A172 (cell line): ENCODE measurements at regions not wholly inside any gene's neighbourhood (a gene's known extent, or its start where the extent isn't known, plus 50 kb on each side); places are given as distances from the start of the nearest gene placed in this dataset.

Experiments
- DNase-seq: peaks from one replicate; pipeline ENCODE4 v3.0.0-alpha.2; 2015; ENCODE audit warnings: low spot score

DNA sequence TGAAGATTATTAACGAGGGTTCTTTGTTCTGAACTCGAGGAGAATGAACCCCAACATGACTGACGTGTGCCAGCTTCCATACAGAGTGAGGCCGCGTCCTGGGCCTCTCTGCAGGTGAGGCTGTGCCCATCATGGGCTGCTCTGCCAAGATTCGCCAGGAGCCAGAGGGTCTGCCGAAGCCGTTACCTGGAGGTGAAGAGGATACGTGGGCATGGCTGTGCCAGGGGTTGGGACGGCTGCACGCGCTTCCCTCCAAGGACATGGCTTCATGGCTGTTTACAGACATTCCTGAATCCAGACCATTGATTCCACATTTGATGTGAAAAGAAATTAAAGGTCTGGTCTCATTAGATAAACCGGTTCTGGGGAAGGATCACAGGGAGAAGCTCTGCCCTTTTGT, 211.4 kb upstream of the SALL3 start:
- no peak for DNase-seq

DNA sequence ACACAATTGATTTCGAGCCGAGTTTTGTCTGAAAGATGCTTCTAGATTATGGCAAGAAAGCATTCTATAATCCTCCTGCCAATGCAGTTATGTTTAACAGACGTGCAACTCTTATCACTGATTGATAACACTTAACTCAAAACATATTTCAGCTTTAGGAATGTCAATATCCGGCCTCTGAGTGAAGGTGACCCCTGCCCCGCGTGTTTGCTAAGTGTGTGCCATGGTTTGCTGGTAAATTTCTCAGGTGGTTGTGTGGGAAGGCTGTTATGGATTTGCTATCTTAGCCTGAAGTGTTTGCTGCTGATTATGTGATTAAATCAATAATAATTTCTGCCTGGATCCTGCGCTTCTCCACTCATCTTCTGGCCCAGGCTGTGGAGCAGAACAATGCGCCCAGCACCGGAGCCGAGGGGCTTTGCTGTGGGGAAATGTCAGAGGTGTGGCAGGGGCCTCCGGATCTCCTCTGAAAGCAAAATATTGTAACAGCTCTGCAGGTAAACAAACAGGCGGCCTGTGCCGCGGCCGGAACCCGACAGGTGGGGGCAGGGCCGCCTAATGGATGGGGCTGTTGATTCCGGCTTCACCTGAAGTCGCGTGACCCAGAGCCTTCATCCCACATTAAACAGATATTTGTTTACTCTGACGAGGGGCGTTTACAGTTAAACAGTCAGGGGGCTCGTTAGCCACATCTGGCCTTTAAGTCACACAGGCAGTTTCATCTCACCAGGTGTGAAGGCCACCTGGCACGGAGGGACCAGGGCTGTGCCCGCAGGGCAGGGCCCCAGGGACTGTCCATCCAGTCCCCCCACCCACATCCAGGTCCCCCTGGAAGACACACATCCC, 210.7 kb upstream of the SALL3 start:
- no peak for DNase-seq

DNA sequence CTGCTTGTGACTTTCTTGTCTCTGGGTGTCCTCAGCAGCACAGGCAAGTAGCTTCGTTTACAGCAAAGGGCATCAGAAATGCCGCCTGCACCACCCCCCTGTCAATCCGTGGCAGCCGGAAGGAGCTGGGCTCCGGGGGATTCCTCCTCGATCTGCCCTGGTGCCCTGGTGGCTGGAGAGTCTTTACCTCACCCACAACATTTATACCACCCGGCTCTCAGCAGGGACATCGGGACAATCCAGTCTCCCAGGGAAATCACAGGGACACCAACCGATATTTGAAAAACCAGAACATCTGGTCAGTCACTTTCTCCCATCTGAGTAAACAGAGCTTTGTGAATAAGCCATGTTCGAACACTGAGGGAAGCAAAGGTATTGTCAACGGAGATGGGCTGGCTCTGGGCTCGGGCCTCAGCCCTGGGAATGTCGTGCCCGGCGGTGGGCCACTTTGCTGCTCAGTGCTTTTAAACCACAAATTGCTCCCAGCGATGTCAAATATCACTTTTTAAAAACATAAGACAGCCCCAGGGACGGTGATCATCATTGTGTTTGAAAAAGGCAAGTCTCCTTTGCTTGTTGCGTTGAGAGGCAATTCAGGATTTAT, 210.0 kb upstream of the SALL3 start:
- no peak for DNase-seq

DNA sequence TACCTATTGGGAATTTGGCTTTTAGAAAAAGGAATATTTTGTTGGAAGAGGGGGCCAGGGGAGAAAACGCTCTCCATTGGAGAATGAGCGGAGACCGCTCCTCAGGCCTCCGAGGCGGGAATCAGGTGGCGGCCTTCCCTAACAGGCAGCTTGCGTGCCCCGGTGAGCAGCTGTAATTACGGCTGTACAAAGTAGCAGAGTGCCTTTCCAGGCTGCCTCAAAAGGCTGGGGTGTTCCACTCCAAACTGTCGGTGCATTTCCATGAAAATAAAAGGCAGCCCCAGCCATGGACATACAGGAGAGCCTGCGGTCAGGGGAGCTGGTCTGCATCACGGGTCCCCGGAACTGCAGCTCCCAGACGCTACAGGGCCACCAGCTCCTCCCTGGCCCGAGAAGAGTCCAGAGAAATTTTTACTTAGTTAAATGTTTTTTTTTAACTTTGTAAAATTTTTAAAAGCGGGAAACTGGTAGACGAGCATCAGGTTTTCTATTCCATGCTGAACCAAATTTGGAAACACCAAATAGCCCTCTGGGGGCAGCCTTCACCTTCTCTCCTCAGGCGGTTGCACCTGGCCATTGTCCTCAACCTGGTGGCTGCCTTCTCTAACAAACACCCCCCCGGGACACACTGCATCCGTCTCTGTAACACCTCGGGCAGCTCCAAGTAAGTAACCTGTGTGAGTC, 209.3 kb upstream of the SALL3 start:
- no peak for DNase-seq

DNA sequence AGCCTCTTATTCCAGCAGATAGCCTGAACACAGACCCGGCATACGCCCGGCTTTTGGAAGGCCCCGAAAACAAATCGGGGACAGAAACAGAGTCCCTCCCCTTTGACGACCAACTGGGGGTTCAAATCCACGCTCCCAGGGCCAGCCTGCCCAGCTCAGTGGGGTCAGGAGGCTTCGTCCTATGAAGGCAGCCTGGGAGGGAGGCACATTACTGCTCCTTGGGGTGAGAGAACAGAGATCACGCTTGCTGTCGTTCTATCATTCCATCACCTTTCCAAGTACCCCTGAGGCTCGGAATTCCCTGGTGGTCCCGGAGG, 208.8 kb upstream of the SALL3 start:
- no peak for DNase-seq

DNA sequence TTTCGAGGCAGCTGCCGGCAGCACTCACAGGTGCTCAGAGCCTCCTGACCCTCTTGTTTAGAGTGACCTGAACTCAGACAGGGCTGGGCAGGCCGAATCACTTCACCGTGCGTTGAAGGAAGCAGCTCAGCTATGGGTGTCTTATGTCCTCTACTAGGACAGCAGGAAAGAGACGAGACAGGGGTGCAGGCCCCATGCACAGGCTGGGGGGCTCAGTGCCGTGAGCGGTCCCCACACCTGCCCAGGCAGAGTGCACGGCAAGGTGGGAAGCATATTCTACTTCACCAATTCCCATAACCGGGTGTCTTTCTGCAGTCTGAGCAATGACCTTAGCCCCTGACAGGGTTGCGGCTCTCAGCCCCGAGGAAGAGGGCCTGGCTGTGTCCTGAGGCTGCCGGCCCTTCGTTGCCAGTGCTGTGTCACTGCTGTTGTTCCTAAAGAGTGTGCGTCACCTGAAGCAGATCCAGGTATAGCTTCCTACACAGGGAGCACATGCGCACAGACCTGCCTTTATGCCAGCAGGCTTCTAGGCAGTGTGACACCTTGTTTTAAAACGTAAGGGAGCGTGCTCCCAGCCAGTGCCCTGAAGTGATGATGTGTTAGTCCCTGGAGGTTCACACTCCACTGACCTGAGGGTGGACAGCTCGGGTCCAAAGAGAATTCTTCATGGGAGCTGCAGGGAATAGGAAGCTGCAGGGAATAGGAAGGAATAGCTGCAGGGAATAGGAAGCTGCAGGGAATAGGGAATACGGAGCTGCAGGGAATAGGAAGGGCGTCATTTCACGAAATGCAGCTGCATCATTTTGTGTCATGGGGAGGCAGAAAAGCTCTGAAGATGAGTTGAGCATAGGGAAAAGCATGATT, 207.9 kb upstream of the SALL3 start:
- no peak for DNase-seq

DNA sequence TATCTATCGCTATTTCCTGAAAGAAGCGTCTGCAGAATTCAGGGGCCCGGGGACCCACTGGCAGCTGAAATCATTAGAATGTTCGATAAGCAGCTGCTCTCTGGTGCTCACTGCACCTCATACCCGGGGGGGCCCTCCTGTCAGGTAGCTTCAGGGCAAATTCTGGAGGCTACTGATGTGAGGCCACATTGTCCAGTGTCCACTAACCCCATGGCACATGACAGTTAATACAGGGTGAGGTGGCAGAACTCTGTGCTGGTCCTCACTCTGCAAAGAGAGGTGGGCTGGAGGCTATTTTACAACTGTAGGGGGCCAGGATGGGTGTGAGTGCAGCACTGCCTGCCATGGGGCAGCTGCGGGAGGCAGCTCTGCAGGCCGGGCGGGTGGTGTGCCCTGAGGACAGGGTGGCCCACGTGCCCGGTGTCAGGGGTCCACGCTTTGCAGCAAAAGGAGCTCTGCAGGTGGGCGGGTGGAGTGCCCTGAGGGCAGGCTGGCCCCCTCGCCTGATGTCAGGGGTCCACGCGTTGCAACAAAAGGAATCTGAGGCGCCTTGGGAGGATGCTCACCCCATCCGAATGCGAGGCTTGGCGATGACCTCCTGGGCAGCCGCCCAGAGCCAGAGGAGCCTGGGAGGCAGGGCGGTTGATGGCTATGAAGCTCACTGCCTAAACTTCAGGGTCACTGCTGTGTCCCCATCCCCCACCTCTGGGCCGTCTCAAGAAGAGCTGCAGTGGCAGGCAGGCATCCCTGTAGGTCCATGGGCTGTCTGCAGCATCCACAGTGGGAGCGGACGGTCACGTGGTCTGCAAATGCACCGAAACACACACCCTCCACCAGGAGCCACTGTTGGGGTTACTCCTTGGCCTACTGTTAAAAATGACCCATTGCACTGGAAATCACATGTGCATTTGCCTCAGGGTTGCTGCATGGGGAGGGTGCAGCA, 207.0 kb upstream of the SALL3 start:
- DNase-seq: no peak

DNA sequence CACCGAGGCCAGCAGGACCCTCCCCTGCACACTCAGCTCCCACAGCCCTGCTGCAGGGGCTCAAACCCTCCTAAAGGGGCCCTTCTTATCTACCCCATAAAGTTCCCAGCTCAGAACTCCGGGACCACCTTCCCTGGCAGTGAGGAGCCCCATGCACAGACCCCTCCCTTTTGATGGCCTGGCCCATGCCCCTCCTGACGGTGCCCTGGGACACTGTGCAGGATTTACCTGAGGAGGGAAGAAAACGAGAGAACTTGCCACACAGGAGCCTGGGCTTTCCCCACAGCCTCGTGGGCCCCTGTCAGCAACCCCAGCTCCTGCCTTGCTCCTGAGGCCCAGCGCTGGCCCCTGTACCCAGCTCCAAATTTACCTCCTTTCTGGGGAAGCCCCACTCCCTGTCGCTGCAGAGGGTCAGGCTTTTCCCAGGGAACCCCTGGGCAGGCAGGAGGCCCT, 206.3 kb upstream of the SALL3 start:
- no peak for DNase-seq

DNA sequence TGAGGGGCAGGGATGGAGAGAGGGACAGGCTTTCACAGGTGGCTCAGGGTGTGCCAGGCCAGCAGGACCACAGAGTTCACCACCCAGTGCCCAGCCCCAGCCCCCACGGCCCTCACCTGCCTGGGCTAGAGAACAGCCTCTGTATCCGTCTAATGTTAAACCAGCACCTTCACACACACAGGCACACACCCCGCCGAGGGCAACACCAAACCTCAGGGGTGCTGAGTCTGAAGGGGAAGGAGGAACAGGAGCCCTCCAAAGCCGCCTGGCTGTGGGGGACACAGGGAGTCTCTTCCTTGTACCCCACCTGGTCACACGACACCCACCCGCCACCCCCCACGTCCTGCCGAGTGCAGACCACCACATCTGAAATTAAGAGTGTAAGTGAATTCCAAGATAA, 205.8 kb upstream of the SALL3 start:
- no peak for DNase-seq

DNA sequence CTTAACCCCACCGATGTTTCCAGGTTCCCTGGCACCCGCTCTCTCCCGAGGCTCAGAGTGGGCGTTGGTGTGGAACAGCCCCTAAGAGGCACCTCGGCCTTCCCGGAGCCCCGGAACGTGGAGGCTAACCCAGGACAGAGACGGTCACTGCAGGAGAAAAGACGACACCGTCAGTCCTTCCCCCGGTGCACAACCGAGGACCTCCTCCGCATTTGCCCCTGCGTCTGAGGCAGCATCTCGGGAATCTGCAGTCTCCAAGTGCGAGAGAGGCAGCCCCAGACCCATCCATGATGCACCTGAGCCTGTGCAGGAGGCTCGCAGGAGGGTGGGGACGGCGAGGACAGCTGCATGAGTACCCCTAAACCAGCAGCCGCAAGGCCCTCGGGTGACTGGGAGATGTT, 204.9 kb upstream of the SALL3 start:
- DNase-seq: no peak

DNA sequence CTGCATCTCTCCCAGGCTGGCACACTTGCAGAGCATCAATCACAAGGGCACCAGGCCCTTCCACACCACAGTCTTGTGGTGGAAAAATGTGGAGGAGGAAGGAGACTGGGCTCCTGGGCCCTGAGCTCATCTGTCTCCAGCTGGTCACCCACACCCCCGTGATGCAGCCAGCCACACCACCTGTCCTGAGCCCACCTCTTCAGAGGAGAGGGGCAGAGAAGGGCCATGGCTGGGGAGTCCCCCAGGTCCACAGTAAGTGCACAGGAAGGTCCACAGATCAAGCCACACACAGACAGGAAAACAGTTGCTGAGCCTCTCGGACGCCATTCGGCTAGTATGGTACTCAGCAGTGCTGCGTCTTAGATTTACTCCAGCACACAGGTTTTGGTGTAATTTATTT, 203.5 kb upstream of the SALL3 start:
- no peak for DNase-seq

DNA sequence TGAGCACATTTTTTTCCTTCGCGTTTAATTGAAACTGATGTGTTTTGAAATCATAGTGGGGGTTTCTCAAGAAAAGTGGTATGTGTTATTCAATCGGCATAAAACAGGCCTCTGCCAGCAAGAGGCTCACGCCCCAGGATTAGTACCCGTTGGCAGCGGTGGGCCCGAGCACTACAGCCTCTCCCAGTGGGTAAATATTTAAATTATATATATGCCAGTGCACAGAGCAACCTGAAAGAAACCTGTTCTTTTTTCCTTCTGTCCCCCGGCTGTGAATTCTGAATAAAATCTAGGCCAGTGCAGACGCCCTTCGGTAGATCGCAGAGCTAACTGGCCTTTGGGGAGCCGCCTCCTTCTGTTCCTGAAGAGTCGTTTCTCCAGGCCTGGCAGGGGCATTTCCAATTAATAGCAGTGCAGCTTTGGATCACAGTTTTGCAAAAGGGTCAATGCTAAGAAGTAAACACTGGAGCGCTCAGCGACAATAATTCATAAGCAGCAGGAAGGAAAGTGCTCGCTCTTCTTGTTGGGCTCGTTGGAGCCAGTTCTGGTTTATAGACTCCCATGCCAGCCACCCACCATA, 202.8 kb upstream of the SALL3 start:
- no peak for DNase-seq

DNA sequence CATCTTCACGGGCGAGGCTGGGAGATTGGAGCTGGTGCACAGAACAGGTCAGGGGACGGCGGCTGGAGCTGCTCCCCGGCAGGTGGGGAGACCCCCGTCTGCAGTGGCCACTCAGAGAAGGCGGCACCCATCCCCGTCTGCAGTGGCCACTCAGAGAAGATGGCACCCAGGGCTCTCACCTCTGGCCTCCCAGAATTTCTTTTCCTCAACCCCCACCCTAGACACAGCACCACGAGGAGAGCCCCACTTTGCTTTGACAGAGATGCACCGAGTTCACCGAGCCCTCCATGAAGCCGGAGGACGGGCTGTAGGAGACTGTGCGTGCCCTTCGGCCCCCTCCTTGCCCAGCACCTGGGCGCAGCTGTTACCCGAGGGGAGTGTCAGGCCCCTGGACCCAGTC, 201.6 kb upstream of the SALL3 start:
- DNase-seq: no peak

DNA sequence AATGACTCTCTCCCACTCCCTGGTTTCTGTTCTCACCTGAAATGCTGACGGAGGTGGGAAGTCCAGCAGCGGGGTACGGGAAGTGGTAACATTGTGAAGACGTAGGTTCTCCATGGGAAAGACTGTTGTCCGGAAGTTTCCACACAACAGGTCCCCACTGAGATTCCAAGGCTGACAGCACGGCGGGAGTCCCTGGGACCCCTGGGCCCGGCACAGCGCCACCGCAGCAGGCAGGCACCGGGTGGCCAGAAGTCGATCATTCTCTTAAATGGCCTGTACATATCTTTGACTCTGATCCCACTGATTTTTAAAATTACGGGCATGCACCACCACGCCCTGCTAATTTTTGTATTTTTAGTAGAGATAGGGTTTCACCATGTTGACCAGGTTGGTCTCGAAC, 201.0 kb upstream of the SALL3 start:
- no peak for DNase-seq

DNA sequence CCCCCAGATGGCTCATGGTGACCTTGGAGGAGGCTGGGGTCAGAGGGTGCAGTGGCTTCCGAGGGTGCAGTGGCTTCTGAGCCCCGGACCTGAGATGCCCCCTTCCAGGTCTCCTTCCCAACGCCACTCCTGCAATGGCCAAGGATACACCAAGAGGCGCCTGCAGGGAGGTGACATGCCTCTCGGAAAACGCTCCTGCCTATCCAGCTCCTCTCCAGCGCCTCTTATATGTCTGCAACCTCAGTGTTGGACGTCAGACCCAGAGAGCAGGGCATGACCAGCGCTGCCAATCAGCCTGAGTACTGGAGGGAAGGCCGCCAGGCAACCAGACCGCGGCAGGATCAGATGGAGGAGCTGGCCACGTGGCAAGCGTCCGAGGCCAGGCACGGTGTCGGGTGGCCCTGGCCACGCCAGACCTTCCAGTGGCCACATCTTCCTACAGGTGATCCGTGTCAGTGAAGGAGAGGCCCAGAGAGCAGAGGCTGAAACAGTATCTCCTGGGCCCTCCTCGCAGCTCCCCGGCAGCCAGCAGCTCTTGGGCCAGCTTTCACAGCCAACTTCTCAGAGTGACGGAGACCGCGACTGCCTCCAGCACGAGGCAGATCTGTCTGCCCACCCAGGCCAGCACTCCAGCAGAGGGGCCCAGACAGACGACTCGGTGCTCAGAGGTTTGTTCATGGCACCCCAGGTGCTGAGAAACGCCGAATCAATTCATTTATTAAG, 199.5 kb upstream of the SALL3 start:
- no peak for DNase-seq

DNA sequence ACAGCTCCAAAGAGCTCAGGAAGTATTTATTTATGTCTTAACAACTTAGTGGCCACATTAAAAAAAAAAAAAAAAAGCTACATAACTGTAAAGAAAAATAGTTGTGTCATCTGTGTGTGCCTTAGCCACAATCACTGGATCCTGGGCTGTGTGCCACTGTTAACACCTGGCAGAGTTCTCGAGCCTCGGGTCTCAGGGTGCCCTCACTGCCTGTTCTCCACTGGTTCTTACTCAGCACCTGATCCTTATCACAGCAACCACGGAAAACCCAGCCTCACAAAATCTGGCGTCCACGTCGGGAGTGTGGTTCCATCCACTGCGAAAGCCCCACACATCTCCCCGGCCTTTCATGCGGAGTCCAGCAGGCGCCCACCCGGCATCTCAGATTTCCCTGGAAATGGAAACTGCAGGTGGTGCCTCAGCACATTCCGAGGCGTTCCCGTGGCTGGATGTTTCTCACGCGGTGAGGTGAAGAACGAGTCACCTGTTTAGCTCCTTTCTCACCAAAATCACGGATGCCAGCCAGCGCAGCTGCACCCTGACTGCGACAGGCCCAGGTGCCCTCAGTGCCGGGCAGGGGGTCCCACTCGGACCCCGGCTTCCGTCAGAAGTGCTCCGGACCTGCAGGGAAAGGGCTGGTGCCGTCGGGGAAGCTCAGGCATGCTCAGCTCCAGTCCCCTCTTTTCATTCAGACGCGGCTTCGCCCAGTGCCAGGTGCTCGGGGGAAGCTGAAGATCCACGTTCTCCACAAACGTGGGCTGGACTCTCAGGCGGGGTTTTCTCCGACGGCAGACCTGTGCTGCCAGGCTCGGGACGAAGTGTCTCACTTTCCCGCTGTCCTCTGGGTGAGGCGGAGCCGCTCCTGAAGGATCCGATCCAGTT, 198.7 kb upstream of the SALL3 start:
- no peak for DNase-seq

DNA sequence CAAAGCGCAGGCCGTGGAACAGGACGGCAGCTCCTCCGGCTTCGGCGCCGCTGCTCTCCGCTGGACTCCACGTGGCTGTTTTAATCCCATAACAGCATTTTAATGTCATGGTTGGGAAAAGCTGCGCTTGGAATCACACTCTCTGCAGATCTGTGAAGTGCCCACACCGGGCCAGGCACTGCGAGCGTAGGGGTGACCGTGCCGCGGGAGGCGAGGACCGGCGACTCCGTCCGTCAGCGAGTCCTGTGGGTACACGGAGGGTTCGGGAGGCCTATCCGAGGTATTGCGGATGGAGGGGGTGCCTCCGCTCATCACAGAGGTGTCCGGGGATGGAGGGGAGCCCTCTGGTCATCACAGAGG, 198.0 kb upstream of the SALL3 start:
- DNase-seq: no peak

DNA sequence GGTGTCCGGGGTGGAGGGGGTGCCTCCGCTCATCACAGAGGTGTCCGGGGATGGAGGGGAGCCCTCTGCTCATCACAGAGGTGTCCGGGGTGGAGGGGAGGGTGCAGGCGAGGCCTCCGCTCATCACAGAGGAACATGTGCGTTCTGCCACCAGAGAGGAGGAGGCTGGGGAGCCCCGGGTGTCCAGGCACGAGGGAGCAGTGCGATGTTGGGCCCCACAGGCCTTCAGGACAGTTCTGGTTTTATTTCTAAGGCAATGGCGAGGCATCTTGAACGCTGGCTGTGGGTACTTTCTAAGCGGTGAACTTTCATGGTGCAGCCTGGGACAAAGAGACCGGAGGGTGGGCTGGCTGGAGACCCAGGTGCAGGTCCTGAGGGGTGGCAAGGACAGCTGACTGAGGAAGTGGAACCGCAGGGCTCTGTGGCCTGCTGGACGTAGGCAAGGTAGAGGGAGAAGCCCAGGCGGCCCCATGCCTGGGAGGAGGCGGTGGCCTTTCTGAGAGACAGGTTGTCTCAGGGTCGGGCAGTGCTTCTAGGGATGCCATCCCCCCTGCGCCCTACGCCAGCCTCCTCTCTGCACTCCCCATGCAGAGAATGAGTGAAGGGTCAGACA, 196.6 kb upstream of the SALL3 start:
- no peak for DNase-seq

DNA sequence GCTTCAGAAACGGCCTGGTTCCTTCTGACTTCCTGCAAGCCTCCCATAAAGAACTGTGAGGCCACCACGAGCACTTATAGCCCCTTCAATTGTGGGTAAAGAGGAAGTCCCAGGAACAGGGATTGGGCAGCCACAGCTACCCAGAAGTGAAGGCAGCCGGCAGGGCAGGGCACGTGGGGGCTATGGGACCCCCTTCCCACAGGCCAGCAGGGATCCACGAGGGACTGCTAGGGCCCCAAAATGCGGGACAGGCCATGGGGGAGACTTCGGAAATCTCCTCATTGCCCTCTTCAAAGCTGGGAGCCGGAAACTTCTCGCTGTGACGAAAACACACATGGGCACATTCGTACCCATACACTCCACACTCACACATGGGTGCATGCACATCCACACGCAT, 196.1 kb upstream of the SALL3 start:
- no peak for DNase-seq
